NCI-H1105 (cell line): ENCODE measurements at regions not wholly inside any gene's neighbourhood (a gene's known extent, or its start where the extent isn't known, plus 50 kb on each side); places are given as distances from the start of the nearest gene placed in this dataset.
A peak's percentile ranks its signal among the peaks of the same experiment; 100 is the strongest.

Experiments
- DNase-seq: peaks from one replicate; lab custom pipeline; 2025; lab: John Stamatoyannopoulos, UW

DNA sequence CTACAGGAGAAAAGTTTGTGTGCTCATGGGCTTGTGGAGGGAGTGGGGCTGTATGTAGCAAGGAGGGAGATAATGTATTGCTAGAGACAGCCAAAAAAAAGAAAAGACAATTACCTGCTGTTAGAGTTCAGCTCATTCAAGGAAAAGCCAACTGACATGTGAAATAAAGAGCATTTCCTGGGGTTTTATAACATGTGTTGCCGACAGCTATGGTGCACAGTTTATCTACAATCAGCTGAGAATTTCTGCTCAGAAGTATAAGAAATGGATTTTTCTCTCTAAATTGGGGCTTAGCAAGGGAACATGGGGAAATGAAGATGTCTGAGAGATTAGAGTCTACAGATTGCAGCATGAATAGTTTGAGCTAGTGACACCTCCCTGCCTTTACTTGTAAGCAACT, 674.1 kb downstream of the SUCLG1 start:
- DNase-seq = no peak

DNA sequence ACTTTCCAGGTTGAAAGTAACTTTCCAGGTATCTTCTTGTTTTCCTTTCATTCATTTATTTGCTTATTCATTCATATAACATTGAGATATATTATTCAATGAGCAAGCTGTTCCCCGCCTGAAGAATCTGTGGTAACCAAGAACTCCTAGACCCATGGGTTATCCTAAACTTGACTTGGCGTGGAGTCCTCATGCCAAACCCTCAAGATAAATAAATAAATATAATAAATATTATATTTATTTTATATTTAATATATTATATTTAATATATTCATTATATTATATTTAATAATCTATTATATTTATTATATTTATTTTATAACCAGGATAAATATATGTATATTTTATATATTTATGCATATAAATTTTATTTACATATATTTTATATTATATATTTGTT, 674.8 kb downstream of the SUCLG1 start:
- DNase-seq = no peak

DNA sequence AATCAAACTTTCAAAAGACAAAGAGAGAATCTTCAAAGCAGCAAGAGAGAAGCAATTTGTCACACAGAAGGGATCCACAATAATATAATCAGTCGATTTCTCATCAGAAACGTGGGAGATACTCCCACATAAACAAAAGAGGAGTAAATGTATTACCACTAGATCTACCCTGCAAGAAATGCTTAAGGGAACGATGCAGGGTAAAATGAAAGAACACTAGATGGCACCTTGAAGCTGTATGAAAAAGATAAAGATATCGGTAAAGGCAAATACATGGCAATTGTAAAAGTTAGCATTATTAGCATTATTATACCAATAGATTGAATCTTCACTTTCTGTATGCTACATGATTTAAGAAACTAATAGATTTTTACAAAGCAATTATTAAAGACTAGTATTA, 677.0 kb downstream of the SUCLG1 start:
- no peak for DNase-seq

DNA sequence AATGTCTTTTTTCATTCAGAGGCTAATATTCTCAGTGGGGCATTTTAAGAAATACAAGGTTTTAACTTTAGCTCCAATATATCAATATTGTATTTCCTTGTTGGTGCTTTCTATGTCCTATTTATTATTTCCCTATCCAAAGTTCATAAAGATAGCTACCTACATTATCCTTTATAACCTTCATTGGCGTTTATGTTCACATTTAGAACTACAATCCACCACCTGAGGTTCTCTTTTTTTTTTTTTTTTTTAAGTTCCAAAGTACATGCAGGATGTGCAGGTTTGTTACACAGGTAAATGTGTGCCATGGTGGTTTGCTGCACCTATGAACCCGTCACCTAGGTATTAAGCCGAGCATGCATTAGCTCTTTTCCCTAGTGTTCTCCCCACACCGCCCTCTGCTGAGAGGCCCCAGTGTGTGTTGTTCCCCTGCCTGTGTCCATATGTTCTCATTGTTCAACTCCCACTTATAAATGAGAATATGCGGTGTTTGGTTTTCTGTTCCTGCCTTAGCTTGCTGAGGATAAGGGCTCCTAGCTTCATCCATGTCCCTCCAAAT, 694.6 kb downstream of the SUCLG1 start:
- DNase-seq = no peak

DNA sequence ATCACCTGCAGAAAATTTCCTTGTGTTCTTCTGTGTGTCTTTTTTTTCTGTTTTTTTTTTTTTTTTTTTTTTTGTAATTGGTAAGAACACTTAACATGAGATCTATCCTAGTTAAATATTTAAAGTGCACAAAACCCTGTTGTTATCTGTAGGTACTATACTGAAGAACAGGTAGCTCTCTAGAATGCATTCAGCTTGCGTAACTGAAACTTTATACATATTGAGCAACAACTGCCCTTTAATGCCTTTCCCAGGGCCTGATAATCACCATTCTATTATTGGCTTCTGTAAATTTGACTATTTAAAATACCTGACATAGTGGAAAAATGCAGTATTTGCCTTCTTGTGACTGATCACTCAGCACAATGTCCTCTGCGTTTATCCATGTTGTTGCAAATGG, 701.8 kb downstream of the SUCLG1 start:
- DNase-seq = no peak

DNA sequence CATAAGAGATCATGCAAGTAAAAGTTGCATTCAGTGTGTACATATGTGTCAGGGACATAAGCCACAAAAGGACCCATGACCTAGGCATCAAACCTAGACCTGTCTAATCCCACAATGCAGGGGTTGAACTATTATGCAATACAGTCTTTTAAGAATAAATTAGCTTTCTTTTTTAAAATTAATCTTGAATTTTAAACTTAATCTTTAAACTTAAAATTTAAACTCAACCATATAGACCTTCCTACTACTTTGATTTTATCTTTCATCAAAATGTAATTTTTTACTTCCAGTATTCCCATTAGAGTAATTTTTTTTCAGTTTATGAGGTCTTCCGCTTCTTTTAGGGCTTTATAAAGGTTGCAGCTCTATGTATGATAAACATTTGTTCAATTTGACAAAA, 702.9 kb downstream of the SUCLG1 start:
- no peak for DNase-seq

DNA sequence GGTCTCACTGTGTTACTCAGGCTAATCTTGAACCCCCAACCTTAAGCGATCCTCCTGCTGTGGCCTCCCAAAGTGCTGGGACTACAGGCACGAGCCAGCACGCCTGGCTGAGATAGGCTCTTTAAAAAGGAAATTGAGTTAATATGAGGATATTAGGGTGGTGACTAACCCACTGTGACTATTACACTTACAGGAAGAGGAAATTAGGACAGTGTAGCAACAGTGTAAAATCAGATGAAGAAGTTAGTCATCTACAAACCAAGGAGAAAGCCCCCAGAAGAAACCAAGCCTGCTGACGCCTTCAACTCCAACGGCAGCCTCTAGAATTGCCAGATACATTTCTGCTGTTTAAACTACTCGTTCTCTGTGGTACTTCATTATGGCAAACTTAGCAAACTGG, 711.9 kb downstream of the SUCLG1 start:
- no peak for DNase-seq

DNA sequence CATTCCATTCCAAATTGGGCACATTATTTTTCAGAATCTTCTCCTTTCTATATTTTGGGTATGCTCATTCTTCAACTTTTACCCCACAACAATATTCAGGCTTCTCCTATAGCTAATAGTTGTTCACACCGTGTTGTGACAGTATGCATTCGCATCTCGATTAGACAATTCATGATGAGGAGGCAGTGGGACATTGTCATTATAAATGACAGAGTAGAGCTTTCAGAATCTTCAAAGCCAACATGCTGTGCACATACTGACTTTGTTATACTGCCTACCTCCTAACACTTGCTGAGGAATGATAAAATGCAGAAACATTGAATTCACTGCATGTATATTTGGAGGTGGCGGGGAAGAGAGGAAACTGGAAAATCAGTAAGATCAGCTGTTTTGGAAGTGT, 714.2 kb downstream of the SUCLG1 start:
- DNase-seq = no peak

DNA sequence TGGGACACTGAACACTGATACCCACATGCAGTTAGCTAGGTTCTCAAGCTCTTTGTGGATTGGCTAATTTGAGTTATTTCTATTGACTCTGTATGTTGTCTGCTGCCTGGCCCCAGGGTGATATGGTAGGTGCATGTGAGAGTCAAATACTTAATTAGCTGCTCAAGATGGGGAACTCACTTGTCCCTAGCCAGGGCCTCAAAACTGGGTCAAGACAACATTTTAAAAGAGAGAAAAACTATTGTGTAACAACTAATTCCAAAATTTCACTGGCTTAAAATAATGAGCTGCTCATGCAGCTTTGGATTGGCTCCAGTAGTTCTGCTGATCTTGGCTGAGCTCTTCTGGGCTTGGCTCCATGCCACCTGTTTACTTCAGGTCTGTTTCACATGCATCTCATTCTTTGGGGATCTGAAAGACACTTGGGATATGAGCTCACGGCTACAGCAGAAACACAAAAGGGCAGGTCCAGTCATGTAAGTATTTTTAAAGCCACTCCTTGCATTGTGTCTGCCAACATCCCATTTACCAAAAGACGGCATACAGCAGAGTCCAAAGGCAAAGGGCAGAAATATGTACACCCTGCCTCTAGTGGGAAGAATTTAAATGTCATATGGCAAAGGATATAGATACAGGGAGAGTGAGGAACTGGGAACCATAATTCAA, 716.8 kb downstream of the SUCLG1 start:
- DNase-seq = peak; percentile 27

DNA sequence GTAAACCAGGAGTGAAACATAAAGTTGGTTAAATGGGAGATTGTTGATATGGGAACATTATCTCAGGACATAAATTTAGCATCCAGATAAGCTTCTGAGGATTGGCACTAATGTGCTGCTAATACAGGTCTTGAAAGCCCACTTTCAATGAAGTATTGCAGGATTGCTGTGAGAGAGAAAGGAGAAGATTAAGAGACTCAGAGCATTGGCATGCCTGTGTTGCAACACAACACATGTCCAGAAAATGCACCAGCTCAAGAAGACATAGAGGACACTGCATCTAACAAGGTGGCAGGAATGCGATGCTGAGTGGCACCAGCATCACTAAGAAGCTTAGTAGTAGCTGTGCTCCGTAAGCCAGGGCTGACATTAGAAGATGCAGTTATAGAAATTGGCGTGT, 728.9 kb downstream of the SUCLG1 start:
- no peak for DNase-seq

DNA sequence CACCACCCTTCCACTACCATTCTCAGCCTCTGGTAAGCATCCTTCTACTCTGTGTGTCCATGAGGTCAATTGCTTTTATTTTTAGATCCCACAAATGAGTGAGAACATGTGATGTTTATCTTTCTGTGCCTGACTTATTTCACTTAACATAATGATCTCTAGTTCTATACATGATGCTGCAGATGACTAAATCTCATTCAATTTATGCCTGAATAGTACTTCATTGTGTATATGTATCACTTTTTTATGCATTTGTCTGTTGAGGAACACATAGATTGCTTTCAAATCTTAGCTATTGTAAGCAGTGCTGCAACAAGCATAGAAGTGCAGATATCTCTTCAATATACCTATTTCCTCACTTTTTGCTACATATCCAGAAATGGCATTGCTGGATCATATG, 733.3 kb downstream of the SUCLG1 start:
- DNase-seq = no peak

DNA sequence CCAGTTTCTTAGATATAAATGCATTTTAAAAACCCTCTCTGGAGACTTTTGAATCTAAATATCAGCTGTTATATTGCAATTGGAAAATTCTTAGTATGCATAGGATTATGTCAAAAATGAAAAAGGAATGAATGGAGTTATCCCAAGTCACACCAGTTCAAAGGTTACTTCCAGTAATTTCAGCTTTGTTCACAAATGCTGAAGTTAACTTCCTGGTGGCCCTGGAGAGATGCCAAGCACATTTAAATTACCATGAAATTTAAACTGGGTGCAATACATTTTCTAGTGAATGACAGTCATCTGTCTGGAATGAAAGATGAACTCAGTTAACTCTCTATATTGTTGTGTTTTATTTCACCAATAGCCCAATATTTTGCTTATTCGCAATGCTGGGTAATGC, 753.9 kb downstream of the SUCLG1 start:
- no peak for DNase-seq

DNA sequence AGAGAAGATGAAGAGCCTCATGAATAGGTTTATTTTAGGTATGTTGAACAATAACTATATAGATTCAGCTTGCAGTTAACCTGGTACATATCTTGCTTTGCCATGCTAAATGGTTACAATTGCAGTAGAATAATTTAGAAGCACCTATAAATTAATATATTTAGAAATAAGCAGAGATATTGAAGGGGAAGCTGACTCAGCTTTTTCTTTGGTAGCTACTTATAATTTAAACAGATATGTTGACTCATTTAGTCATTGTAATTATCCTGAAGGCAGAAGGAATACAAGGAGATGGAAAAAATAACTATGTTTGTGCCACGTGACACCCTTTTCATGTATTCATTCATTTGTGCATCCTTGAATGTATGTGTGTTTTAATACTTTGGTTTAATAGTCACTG, 755.5 kb downstream of the SUCLG1 start:
- DNase-seq = no peak

DNA sequence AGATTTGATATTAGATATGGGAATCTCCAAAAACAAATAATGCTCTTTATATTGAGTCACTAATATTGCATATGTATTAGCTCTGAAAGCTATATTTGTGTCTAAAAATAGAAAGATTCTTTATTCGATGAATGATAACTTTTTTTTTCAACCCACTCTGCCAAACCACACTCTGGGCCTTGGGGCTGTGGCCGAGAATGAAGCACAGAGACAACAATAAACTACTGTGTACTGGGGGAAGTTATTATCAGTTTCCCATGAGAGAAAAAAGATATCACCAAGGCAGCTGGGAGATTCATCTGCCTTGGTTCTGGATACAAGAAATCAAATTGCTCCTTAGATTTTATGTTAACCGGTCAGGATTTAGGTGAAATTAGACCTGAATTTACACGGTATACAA, 762.2 kb downstream of the SUCLG1 start:
- no peak for DNase-seq

DNA sequence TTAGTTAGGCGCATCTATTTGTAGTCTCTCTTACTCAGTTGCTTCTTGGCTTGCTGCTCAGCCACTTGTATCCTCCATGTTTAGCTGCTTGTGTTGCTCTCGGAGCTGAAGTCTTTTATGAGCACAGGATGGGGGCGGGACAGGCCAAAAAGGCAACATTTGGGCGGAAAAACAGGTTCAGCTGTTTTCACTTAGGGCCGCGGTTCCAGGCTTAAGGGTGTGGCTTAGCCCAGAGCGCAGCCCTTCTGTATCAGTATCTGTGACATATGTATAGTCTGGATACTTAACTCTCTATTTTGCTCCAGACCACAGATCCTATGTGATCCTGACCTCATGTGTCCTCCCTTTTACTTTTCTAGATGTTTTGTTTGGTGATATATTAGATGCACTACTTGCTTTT, 763.5 kb downstream of the SUCLG1 start:
- no peak for DNase-seq

DNA sequence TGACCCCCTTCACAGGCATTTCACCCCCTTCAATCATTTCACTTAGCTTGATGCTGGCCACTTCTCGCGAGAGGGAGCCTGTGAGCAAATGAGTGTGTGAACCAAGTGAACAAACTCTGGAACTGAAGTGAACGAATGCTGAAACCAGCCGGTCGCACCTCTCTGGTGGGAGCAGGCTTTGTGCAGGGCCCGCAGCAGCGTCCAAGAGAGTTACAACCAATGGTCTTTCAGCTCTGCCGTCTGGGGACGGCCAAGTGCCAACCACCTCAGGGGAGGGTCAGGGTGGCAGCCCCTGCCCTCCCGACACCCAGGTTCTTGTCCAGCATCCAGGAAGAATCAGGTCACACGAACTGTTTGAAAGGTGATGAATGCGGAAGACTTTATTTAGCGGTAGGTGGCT, 764.0 kb downstream of the SUCLG1 start:
- no peak for DNase-seq

DNA sequence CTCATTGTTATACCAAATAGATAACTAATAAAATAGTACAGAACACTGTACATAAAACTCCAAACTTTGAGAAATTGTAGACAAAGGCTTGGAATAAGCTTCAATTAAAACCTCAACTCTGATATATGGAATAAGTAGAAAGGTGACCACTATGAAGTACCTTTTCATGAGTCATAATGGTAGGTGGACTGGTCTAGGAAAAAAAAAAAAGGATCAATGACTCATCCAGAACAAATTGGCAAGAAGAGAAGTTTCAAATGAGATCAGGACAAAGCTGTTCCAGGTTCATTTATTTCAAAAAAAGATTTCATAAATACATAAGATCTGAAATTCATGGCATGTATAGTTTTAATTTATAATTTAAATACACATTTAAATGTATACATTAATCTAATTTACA, 769.7 kb downstream of the SUCLG1 start:
- DNase-seq = no peak

DNA sequence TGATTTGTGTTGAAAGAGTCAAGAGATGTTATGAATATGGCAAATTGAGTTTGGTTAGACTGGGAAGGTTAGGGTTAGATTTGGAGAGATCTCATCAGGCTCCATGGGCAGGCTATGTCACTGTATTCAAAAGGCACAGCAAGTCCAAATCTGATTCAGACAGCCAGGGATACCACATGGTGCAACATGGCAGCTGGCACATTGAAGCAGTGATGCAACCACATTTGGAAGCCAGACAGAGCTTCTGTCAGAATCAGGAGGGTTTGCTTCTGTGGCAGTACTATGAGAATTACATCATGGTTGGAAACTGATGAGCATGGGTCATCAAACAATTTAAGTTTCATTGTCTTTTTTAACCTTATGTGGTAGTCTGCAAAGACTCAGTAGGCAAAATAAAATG, 772.2 kb downstream of the SUCLG1 start:
- DNase-seq = no peak

DNA sequence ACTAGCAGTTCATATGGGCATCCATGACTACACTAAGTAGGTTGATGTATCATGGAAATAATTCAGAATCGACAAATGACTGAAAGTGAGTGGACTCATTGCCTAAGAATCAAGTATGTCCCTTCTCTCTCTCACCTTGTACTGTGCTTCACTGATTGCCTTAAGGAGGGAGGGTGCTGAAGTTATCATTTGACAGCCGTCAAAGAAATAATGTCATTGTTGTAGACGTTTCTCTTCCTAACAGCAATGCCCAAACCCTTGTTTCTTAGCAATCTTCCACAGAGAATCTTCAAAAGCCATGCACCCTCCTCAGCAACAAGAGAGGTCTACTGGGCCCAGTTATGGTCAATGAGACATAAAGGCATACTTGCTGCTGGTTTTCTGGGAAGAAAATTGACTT, 785.0 kb downstream of the SUCLG1 start:
- DNase-seq = no peak

DNA sequence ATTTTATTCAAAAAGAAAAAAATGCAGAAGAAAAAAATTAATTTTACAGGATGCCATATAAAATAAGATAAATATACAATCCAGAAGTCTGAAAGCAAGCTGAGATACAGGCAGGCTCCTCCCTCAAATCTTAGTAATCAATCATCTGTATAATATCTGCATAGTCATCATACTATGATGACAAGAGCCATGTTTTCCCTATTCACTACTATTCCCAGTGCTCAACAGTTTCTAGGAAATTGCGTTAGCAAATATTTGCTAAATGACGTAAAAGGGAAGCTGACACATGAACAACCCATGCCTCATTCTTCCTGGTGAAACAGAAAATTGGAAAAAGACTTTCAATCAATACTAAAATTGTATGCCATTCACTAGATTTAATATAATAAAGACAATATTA, 793.2 kb downstream of the SUCLG1 start:
- DNase-seq = no peak

DNA sequence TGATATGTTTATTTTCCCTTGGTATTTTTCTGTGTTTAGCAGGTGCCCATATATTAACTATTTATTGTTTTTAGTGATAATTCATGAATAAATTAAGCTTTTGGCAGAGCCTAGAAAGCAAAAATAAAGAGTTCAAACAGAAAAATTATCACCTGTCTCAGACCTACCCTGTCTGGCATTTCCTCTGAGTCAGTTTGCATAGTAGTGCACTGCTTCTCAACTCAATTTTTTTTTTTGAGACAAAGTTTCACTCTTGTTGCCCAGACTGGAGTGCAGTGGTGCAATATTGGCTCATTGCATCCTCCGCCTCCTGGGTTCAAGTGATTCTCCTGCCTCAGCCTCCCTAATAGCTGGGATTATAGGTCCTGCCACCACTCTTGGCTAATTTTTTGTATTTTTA, 793.9 kb downstream of the SUCLG1 start:
- no peak for DNase-seq

DNA sequence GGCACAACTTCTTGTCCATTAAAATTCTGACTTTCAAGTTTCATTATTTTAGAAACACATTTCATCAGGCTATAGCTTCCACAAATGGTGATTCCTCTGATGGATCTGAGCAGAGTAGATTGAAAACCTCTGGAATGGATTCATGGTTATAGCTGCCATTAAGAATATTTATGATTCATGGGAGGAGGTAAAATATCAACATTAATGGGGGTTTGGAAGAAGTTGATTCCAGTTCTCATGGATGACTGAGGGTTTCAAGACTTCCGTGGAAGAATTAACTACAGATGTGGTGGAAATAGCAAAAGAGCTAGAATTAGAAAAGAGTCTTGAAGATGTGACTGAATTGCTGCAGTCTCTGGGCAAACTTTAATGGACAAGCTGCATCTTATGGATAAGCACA, 797.4 kb downstream of the SUCLG1 start:
- no peak for DNase-seq

DNA sequence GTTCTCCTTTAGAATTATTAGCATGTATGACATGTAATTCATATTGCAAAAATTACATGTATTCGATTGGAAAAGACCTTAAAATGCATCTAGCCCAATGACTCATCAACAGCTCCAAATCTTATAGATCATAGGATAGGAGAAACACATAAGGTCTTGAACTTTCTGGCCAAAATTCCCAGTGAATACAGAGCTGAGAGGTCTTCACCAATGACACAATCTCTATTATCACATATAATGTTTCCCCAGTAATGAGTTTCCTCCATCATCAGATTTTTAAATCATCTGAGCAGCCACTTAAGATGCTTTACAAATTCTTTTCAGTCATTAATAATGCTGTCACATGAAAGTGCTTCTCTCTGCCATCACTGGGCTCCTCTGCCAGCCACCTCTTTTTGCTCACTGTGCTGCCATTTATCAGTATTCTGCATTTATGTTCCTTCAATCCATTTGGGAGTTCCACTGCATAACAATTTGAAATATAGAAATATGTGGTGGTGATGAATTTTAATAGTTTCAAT, 804.9 kb downstream of the SUCLG1 start:
- DNase-seq = no peak

DNA sequence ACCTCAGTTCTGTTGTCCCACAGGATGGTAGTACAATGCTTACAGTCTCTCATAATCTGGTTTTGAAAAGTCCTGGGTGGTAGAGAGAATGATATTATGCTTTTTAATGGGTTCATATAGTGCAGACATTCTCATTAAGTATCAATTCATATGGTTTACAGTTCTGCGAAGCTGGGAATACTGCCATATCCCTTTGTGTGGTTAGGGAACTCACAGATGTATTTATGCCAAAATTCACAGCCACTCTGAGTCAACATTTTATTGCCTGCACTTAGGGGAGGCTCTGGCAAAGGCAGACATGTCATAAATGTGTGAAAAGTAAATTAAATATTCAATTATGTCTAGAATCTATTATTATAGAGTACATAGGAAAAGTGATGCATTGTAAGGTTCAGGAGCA, 808.2 kb downstream of the SUCLG1 start:
- DNase-seq = no peak
